ENCODE measurements at regions not wholly inside any gene's neighbourhood (a gene's known extent, or its start where the extent isn't known, plus 50 kb on each side); places are given as distances from the start of the nearest gene placed in this dataset.

DNA sequence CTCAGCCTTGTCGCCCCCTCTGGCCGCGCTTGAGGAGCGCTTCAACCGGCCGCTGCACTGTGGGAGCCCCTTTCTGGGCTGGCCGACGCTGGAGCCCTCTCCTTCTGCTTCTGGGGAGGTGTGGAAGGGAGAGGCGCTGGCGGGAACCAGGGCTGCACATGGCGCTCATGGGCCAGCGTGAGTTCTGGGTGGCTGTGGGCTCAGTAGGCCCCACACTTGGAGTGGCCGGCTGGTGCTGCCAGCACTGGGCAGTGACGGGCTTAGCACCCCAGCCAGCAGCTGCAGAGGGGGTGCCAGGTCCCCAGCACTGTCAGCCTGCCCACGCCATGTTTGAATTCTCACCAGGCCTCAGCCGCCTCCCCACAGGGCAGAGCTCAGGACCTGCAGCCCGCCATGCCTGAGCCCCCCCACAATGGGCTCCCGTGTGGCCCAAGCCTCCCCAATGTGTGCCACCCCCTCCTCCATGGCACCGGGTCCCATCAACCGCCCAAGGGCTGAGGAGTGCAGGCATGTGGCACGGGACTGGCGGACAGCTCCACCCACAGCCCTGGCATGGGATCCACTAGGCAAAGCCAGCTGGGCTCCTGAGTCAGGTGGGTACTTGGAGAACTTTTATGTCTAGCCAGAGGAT lies 615.2 kb downstream of the TRIML1 start:
- Histone ChIP-seq H3K27ac (ENCODE audit: low read depth, low read length) (no peak overlapping the region), H3K9me3 (ENCODE audit: control insufficient read depth, insufficient read depth, low read length) (peaks cover 18% of the 10 kb centered on the region), H3K27me3 (ENCODE audit: control insufficient read depth, insufficient read depth, low read length) (no peaks in the 10 kb centered on the region), H3K4me3 (ENCODE audit: low read depth, low read length) (no peak overlapping the region)
- no peak for TF ChIP-seq CTCF (IDR thresholded peaks at IDR 0.05; ENCODE audit: low read depth, low read length)
- ChIA-PET POLR2A (no interaction called here), CTCF (no interaction called here)
- DNase-seq (ENCODE audit: low read depth, low spot score): no peak

- Histone ChIP-seq H3K4me3 (ENCODE audit: low read depth, low read length) (no peak overlapping the region), H3K27ac (ENCODE audit: low read depth, low read length) (no peak overlapping the region), H3K27me3 (ENCODE audit: control insufficient read depth, insufficient read depth, low read length) (no peaks in the 10 kb centered on the region), H3K9me3 (ENCODE audit: control insufficient read depth, insufficient read depth, low read length) (no peaks in the 10 kb centered on the region; the same call in 1 of the 2 replicates)
- CTCF ChIA-PET: interaction anchor here (2.1 kb wide), 1 partner anchor 12 kb away, joined by 6 read pairs; no protein-coding TSS in a partner anchor
- POLR2A ChIA-PET: no interaction called here
- no peak for DNase-seq (ENCODE audit: low read depth, low spot score)
- TF ChIP-seq CTCF (IDR thresholded peaks at IDR 0.05; ENCODE audit: low read depth, low read length): no peak
Measured at GRCh38 chr4:188767496-188767895, 628.3 kb downstream of the TRIML1 start.

DNA sequence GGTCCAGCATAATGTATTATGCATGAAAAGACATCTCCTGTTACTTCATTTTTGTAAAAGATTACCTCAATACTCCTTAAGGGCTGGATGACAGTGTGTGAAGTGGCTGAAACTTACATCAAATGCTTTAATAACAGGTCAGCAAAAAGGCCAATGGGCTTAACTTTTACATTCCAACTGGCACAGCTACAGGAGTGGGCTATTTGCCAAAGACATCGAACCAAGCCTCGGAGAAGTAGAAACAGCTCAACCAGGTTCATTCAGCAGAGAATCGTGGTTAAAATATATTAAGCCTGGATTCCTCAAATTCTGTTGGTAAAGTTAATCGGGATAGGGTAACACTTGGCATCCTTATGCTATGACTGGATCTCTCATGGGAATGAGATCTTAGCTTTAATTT lies 639.7 kb downstream of the TRIML1 start:
- Histone ChIP-seq H3K9me3 (ENCODE audit: control insufficient read depth, insufficient read depth, low read length) (peaks cover 6% of the 10 kb centered on the region; the same call in 1 of the 2 replicates), H3K27ac (ENCODE audit: low read depth, low read length) (no peak overlapping the region), H3K4me3 (ENCODE audit: low read depth, low read length) (no peak overlapping the region), H3K27me3 (ENCODE audit: control insufficient read depth, insufficient read depth, low read length) (no peaks in the 10 kb centered on the region)
- POLR2A ChIA-PET: no interaction called here
- no peak for TF ChIP-seq CTCF (IDR thresholded peaks at IDR 0.05; ENCODE audit: low read depth, low read length)
- CTCF ChIA-PET: interaction anchor here (1.5 to 1.8 kb wide), 2 partner anchors 10 to 345 kb away, joined by 4 to 6 read pairs; no protein-coding TSS in a partner anchor
- DNase-seq (ENCODE audit: low read depth, low spot score): peak; percentile 26

- no peaks in the 10 kb centered on the region for H3K27me3 ChIP-seq (ENCODE audit: control insufficient read depth, insufficient read depth, low read length)
- H3K27ac ChIP-seq (ENCODE audit: low read depth, low read length): no peak overlapping the region
- TF ChIP-seq CTCF (IDR thresholded peaks at IDR 0.05; ENCODE audit: low read depth, low read length): no peak
- CTCF ChIA-PET: interaction anchor here (0.7 to 1.8 kb wide), 4 partner anchors 11 to 1080 kb away, joined by 4 to 6 read pairs (median 4); no protein-coding TSS in a partner anchor
- H3K9me3 ChIP-seq (ENCODE audit: control insufficient read depth, insufficient read depth, low read length): peaks cover 6% of the 10 kb centered on the region; the same call in 1 of the 2 replicates
- H3K4me3 ChIP-seq (ENCODE audit: low read depth, low read length): no peak overlapping the region
- no peak for DNase-seq (ENCODE audit: low read depth, low spot score)
- POLR2A ChIA-PET: no interaction called here
Measured at GRCh38 chr4:188779581-188779980, 640.3 kb downstream of the TRIML1 start.

DNA sequence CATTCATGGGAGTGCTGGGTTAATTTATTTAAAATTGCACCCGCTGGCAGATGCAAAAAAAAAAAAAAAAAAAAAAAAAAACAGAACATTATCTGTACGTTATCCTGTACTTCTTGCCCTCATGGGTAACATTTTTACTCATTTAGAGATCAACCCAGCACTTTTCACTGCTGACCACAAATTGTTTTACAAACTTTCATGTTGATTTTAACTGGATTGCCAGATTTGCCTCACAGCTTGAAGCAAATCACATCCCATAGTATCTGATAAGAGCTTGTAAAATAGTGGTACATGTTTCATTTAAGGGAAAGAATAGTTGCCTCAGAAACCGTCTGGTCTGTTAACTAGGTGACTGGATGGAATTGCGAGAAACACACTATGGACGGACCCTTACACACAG lies 640.8 kb downstream of the TRIML1 start:
- no peak overlapping the region for H3K27ac ChIP-seq (ENCODE audit: low read depth, low read length)
- ChIA-PET POLR2A (no interaction called here), CTCF (interaction anchor here (0.7 to 1.8 kb wide), 4 partner anchors 11 to 1081 kb away, joined by 4 to 6 read pairs (median 4); no protein-coding TSS in a partner anchor)
- H3K27me3 ChIP-seq (ENCODE audit: control insufficient read depth, insufficient read depth, low read length): no peaks in the 10 kb centered on the region
- no peak overlapping the region for H3K4me3 ChIP-seq (ENCODE audit: low read depth, low read length)
- H3K9me3 ChIP-seq (ENCODE audit: control insufficient read depth, insufficient read depth, low read length): peaks cover 6% of the 10 kb centered on the region; the same call in 1 of the 2 replicates
- no peak for DNase-seq (ENCODE audit: low read depth, low spot score)
- TF ChIP-seq CTCF (IDR thresholded peaks at IDR 0.05; ENCODE audit: low read depth, low read length): no peak

Data from AG04450 (cell line).